ENCODE measurements at regions not wholly inside any gene's neighbourhood (a gene's known extent, or its start where the extent isn't known, plus 50 kb on each side); places are given as distances from the start of the nearest gene placed in this dataset.
"Not testable (repeated sequence)": the region's sequence is repeated elsewhere in the genome, so short reads cannot be mapped to it uniquely, and the experiment has no call there.

DNA sequence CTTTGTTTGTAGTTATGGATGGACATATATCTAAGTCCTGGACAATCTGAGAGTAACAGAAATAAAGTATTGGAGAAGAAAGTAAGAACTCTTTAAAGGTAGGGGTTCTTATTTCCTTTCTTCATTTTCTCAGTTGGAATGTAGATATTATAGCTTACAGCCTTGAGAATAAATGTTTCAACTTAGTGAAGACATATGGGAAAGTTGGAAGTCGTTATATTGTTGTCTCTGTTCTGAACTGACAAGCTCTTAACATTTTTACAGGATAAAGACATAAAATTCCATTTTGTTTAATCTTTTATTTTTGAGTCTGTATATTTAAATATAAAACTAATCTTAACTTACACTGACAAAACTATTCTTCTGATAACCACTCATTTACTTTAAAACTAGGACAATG is 2187.5 kb upstream of the ACO1 start:
- Mint-ChIP-seq H3K27me3 (no peaks in the 10 kb centered on the region), H3K9me3 (peaks cover 3 to 23% (median 7%) of the 10 kb centered on the region in 3 donors), H3K36me3 (no peaks in the 10 kb centered on the region), H3K4me1 (no peaks in the 10 kb centered on the region), H3K27ac (no peak overlapping the region), H3K4me3 (no peak overlapping the region)

DNA sequence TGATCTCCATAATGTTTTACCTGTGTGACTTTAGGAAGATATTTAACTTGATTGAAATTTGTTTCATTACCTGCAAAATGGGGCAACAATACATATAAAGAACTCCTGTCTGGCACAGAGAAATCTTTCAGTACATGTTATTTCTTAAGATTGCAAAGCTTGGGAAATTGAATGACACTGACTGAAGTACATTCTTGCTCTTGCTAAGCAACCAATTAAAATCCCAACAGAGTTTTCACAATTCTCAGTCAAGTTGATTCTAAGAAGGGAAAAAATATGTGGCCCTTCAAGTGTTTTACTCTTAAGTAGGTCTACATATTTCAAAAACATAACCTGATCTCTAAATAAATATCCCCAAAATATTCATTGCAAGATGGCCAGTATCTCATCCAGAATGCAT is 2187.0 kb upstream of the ACO1 start:
- Mint-ChIP-seq H3K9me3 (peaks cover 4 to 23% (median 7%) of the 10 kb centered on the region in 3 donors), H3K4me1 (no peaks in the 10 kb centered on the region), H3K27me3 (no peaks in the 10 kb centered on the region), H3K36me3 (no peaks in the 10 kb centered on the region), H3K27ac (no peak overlapping the region), H3K4me3 (no peak overlapping the region)

DNA sequence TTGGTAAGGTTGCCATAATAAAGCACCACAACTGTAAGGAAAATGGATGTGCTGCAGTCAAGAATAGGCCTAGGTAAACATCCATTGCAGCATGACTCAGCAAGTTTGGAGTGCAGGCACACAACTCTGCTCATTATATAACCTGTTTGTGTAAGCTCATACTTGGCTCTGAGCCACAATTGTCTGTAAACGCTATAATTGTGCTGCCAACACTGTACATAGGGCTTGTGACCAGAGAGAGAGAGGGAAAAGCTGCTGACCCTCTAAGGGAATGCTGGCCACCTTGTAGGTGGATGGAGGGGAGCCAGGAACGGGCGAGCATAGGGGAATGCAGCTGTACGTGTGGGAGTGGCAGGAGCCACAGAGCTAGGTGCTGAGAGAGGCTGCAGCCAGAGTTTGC is 2186.5 kb upstream of the ACO1 start:
- Mint-ChIP-seq H3K4me1 (no peaks in the 10 kb centered on the region), H3K9me3 (peaks cover 4 to 23% (median 7%) of the 10 kb centered on the region in 3 donors), H3K27ac (no peak overlapping the region), H3K4me3 (no peak overlapping the region), H3K36me3 (no peaks in the 10 kb centered on the region), H3K27me3 (no peaks in the 10 kb centered on the region)

DNA sequence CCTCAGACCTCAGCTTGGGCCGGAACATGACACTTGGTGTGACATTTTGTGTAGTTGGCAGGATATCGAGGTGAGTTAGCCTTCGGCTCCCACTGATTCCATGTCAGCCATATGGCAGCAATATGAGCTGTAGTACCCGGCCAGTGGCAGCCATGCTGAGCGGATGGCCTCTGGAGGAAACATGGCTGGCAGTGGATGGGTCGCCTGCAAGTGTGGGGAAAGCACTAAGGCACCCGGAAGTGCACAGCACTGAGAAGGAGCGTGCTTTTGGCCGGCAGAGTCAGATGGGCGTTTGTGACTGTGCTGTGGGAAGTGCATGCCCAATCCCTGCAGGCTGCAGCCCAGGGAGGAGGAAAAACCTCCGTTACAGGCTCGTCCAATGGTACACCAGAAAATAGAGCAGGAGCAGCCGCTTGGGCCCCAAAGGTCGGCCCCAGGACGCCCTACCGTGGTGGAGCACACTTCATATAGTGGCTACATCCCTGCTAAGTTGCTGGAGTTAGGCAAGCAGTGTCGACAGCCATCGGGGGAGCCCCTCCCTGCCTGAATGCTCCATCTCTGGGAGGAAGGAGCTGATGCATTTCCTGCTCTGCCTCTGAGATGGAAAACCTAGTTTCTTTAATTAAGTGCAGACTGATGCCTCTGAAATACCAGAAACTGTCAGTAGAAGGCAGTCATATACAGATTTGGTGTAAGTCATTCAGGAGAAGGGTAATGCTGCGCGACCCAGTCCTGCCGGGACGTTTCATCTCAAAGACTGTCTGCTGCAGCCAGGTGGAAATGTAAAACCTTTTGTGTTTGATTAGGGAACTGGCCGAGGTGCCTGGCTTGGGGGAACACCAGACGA is 2185.8 kb upstream of the ACO1 start:
- Mint-ChIP-seq H3K4me3 (no peak overlapping the region), H3K36me3 (no peaks in the 10 kb centered on the region), H3K27me3 (no peaks in the 10 kb centered on the region), H3K27ac (no peak overlapping the region), H3K9me3 (peaks cover 4 to 23% (median 7%) of the 10 kb centered on the region in 3 donors), H3K4me1 (no peaks in the 10 kb centered on the region)

DNA sequence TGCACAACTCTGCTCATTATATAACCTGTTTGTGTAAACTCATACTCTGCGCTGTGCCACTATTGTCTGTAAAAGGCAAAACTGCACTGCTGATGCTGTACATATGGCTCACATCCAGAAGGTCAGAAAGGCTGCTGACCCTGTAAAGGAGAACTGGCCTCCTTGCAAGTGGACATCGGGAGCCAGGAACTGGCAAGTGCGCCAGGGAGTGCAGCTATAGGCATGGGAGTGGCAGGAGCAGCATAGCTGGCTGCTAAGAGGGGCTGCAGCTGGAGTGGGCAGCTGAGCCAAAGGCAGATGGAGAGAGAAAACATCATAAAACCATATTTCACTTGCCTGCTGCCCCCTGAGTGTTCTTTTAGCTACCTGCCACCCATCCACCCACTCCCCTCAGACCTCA is 2183.4 kb upstream of the ACO1 start:
- Mint-ChIP-seq H3K27me3 (no peaks in the 10 kb centered on the region), H3K4me1 (no peaks in the 10 kb centered on the region), H3K36me3 (no peaks in the 10 kb centered on the region), H3K9me3 (peaks cover 4 to 18% (median 7%) of the 10 kb centered on the region in 3 donors), H3K4me3 (no peak overlapping the region), H3K27ac (no peak overlapping the region)

DNA sequence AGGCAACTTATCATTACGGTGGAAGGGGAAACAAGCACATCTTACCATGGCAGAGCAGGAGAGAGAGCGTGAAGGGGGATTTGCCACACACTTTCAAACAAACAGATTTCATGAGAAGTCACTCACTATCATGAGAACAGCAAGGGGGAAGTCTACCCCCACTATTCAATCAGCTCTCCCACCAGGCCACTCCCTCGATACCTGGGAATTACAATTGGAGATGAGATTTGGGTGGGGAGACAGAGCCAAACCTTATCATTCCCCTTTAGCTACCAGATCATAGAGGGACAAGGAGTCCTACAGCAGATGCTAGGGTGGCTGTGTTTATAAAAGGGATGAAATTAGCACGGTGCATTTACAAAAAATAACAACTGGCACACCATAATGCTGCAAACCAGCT is 2149.4 kb upstream of the ACO1 start:
- no peak overlapping the region for H3K27ac Mint-ChIP-seq

DNA sequence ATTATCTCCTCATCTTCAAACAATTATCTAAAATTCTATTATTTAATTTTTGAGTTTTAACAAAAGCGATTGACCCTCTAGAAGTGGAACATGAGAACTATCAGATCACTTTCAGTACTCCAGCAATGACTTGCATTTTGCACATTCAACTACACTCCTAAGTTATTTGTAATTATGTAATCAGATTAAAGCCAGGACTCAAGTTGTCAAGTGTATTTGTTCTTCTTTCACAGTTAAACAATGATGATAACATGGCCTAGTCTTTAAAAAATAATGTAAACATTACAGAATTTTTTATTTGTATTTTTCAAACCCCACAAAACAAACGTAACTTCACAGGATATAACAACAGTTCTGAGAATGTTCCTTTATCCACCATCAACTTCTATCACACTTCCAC is 2148.9 kb upstream of the ACO1 start:
- no peak overlapping the region for H3K27ac Mint-ChIP-seq
- H3K4me1 Mint-ChIP-seq = no peaks in the 10 kb centered on the region
- peaks cover 0 to 2% (median 0%) of the 10 kb centered on the region in 3 donors for H3K9me3 Mint-ChIP-seq
- H3K36me3 Mint-ChIP-seq = no peaks in the 10 kb centered on the region
- no peaks in the 10 kb centered on the region for H3K27me3 Mint-ChIP-seq
- no peak overlapping the region for H3K4me3 Mint-ChIP-seq

More for the DNA sequence above, 2149.4 kb upstream of the ACO1 start:
- Mint-ChIP-seq H3K27me3 (no peaks in the 10 kb centered on the region), H3K4me3 (no peak overlapping the region), H3K9me3 (peaks cover 0 to under 1% (median 0%) of the 10 kb centered on the region in 3 donors), H3K4me1 (no peaks in the 10 kb centered on the region), H3K36me3 (no peaks in the 10 kb centered on the region)

DNA sequence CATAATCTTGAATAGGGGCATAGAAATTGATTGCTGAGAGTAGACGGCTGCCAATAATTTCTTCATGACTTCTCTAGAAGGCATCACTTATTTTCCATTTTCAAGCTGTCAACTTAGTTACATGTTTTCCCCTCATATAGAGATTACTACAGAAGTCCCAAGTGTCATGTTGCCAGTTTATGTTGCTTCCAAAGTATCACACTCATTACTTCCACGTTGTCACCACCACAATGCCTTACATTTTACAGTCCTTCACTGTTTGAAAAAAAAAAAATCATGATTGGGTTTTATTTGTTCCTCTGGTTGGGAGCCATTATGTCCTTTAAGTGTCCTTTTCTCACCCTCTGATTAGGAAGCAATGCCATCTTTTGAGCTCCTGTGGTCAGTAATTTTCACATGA is 2144.6 kb upstream of the ACO1 start:
- H3K36me3 Mint-ChIP-seq = no peaks in the 10 kb centered on the region
- H3K4me1 Mint-ChIP-seq = no peaks in the 10 kb centered on the region
- no peak overlapping the region for H3K27ac Mint-ChIP-seq
- H3K4me3 Mint-ChIP-seq = no peak overlapping the region
- H3K9me3 Mint-ChIP-seq = peaks cover 3 to 6% (median 3%) of the 10 kb centered on the region in 3 donors
- H3K27me3 Mint-ChIP-seq = no peaks in the 10 kb centered on the region

DNA sequence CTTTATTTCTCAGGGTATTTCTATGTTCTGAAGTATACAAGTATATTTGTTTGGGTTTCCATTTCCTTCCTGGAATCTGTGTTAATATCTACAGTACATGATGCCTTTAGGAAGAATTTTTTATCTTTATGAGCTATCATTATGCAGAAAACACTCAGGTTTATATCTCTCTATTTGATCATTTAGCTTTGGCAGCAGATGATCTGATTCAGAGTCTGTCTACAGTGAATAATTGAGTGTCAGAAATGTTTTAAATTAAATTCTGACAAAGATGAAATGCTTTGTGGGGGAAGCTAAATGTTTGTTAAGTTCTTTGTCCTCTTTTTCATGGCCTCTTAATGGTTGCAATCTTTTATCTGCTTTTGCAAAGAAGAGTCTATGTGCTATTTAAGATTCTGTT is 2141.0 kb upstream of the ACO1 start:
- Mint-ChIP-seq H3K27me3 (no peaks in the 10 kb centered on the region), H3K9me3 (peaks cover 3 to 6% (median 3%) of the 10 kb centered on the region in 3 donors), H3K36me3 (no peaks in the 10 kb centered on the region), H3K4me1 (no peaks in the 10 kb centered on the region), H3K4me3 (no peak overlapping the region), H3K27ac (no peak overlapping the region)

DNA sequence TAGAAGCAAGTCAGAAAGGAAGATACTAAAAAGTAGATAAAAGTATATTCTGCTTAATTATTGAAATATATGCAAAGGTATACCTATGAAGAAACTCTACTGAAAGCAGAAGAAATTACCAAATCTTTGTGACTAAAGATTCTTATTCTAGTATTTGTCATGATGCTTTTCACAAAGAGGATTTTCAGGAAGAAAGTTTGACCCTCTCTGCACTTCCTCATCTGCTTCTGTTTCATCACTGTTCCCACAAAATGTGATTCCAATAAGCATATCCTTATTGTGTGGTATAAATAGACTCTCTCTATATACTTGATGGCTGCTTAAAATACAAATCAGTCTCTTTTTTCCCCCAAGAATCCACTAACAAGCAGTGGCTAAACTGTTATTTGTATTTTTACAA is 2139.6 kb upstream of the ACO1 start:
- peaks cover 3 to 6% (median 3%) of the 10 kb centered on the region in 3 donors for H3K9me3 Mint-ChIP-seq
- H3K4me1 Mint-ChIP-seq = no peaks in the 10 kb centered on the region
- no peaks in the 10 kb centered on the region for H3K27me3 Mint-ChIP-seq
- no peak overlapping the region for H3K4me3 Mint-ChIP-seq
- H3K36me3 Mint-ChIP-seq = no peaks in the 10 kb centered on the region
- no peak overlapping the region for H3K27ac Mint-ChIP-seq

DNA sequence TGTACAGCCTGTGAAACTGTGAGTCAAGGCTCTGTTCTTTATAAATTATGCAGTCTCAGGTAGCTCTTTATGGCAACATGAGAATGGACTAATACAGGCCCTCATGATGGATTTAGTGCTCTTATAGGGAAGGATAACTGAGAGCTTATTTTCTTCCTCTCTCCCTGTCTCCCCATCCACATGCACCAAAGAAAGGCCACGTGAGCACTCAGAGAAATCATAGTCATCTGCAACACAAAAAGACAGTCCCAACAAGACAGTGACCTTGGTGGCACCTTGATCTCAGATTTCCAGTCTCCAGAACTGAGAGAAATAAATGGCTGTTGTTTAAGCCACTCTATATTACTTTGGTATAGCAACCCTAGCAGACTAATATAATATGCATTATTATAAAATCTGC is 2133.6 kb upstream of the ACO1 start:
- H3K4me1 Mint-ChIP-seq = no peaks in the 10 kb centered on the region
- no peak overlapping the region for H3K27ac Mint-ChIP-seq
- H3K36me3 Mint-ChIP-seq = no peaks in the 10 kb centered on the region

DNA sequence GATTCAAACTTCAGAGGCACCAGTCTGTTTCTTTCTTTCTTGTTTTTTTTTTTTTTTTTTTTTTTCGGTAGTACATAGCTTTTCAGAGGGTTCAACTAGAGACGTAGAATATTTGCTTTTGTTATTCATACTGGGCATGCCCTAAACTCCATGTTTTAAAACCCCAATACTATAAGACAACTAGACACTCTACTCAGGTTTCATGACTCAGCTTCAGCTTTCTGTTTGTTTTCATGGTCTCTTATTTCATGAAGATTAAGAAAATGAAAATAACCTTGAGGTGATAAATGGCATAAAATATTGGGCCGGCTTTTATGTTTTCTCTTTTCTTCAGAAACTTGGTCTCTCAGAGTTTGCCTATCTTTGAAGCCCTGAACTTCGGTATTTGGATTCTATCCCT is 2126.3 kb upstream of the ACO1 start:
- Mint-ChIP-seq H3K36me3 (no peaks in the 10 kb centered on the region), H3K27me3 (no peaks in the 10 kb centered on the region), H3K9me3 (peaks cover 9 to 18% (median 9%) of the 10 kb centered on the region in 3 donors), H3K27ac (no peak overlapping the region), H3K4me1 (no peaks in the 10 kb centered on the region), H3K4me3 (no peak overlapping the region)

More for the DNA sequence above, 2133.6 kb upstream of the ACO1 start:
- Mint-ChIP-seq H3K9me3 (peaks cover 0 to 2% (median 0%) of the 10 kb centered on the region in 3 donors), H3K27me3 (no peaks in the 10 kb centered on the region), H3K4me3 (no peak overlapping the region)

DNA sequence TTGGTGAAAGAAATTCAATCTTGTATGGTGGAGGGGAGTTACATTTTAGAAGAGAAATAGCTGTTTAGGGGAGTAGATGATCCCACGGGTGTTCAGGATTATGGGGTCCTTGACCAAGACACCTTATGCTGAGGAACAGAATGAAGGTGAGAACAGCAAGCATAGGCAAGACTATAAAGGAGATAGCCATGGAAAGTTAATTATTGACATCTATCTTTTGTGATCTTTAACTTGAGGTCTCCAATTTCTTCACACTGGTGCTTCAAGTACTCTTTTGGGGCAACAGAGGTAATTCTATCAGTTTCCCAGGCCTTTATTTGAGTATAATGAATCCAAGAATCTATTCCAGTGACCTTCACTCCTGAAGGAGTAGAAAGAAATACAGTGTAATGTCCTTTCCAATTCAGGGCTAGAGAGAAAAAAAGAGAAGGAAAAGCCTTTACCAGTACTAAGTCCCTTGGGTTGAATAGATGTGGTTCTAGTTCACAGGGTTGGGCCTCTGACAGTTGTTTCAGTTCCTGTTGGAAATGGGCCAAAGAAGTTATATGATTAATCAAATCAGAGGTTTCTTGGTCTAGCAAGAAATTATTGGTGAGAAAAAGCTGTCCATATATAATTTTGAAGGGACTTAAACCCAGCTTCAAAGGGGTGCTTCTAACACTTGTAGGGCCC is 2104.1 kb upstream of the ACO1 start:
- Mint-ChIP-seq H3K36me3 (no peaks in the 10 kb centered on the region), H3K9me3 (peaks cover 4 to 15% (median 6%) of the 10 kb centered on the region in 3 donors), H3K4me1 (no peaks in the 10 kb centered on the region), H3K27me3 (no peaks in the 10 kb centered on the region), H3K27ac (no peak overlapping the region), H3K4me3 (no peak overlapping the region)

DNA sequence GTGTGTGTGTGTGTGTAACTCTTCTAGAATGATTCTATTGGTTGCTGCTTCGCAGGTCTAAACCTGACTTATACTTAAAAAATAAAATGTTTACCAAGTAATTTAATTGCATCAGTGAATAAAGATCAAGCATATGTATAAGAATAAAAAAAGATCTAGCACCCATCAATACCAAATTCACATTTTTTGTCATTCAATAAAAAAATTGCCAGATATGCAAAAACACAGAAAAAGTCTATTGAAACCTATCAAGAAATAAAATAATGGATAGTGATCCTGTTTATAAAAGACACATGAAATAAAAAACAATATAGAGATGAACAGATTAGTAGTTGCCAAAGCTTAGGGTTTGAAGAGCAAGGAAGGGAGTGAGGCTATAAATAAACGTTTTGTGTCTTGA is 2095.0 kb upstream of the ACO1 start:
- H3K4me3 Mint-ChIP-seq = no peak overlapping the region
- H3K4me1 Mint-ChIP-seq = no peaks in the 10 kb centered on the region
- peaks cover 0 to 3% (median 2%) of the 10 kb centered on the region in 3 donors for H3K9me3 Mint-ChIP-seq
- H3K27ac Mint-ChIP-seq = no peak overlapping the region
- H3K27me3 Mint-ChIP-seq = no peaks in the 10 kb centered on the region
- no peaks in the 10 kb centered on the region for H3K36me3 Mint-ChIP-seq

DNA sequence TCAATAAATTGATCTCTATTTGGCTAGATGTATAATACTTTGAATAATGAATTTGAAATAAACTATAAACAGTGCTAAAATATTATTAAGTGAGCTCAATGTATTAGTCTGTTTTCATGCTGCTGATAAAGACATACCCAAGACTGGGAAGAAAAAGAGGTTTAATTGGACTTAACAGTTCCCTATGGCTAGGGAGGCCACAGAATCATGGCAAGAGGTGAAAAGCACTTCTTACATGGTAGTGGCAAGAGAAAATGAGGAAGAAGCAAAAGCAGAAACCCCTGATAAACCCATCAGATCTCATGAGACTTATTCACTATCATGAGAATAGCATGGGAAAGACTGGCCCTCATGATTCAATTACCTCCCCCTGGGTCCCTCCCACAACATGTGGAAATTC is 2092.4 kb upstream of the ACO1 start:
- H3K9me3 Mint-ChIP-seq, H3K27me3 Mint-ChIP-seq, H3K27ac Mint-ChIP-seq, H3K4me1 Mint-ChIP-seq, H3K36me3 Mint-ChIP-seq: not testable (repeated sequence)
- H3K4me3 Mint-ChIP-seq = peak overlapping the region in 1 of 4 donors; percentile 46

DNA sequence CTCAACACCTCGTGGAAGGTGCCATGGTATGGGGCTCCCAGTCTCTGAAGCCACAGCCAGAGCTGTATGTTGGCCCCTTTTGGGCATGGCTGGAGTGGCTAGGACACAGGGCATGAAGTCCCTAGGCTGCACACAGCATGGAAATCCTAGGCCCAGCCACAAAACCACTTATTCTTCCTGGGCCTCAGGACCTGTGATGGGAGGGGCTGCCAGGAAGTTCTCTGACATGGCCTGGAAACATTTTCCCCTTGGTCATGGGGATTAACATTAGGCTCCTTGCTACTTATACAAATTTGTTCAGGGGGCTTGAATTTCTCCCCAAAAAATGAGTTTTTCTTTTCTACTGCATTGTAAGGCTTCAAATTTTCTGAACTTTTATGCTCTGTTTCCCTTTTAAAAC is 2091.2 kb upstream of the ACO1 start:
- Mint-ChIP-seq H3K27me3 (no peaks in the 10 kb centered on the region), H3K27ac (no peak overlapping the region), H3K36me3 (no peaks in the 10 kb centered on the region), H3K9me3 (peaks cover 0 to 3% (median 2%) of the 10 kb centered on the region in 3 donors), H3K4me1 (no peaks in the 10 kb centered on the region), H3K4me3 (no peak overlapping the region)

Data from IgD-negative memory B cell (primary cell).